IPS DF 6.9 (cell line): ENCODE measurements at regions not wholly inside any gene's neighbourhood (a gene's known extent, or its start where the extent isn't known, plus 50 kb on each side); places are given as distances from the start of the nearest gene placed in this dataset.

Experiments used
- DNase-seq: peaks from one replicate; pipeline ENCODE4 v3.0.0-alpha.2; 2013; ENCODE audit warnings: low read depth, low spot score
- H3K27ac ChIP-seq: one replicate; pipeline ENCODE4 v1.5.1; 2013; ENCODE audit warnings: low read length, control low read depth
- H3K27me3 ChIP-seq: 2 replicates; pipeline ENCODE4 v1.6.1; 2013; ENCODE audit warnings: mild to moderate bottlenecking, low read length; ENCODE audit not compliant: control insufficient read depth, insufficient read depth
- H3K36me3 ChIP-seq: 2 replicates; pipeline ENCODE4 v1.6.1; 2013; ENCODE audit warnings: low read length; ENCODE audit not compliant: control insufficient read depth, insufficient read depth
- H3K4me1 ChIP-seq: 2 replicates; pipeline ENCODE4 v1.6.1; 2013; ENCODE audit warnings: low read length; ENCODE audit not compliant: control insufficient read depth, insufficient read depth
- H3K4me3 ChIP-seq: 2 replicates; pipeline ENCODE4 v1.5.1; 2013; ENCODE audit warnings: mild to moderate bottlenecking, low read length
- H3K9me3 ChIP-seq: 2 replicates; pipeline ENCODE4 v1.6.1; 2013; ENCODE audit warnings: low read length, inconsistent platforms; ENCODE audit not compliant: control insufficient read depth, insufficient read depth
- WGBS: extraction: QIAGEN DNeasy Blood & Tissue Kit; methylation state at CpG from one replicate; pipeline ENCODE4 v1.1.7; 2013; ENCODE audit warnings: mixed read lengths, missing lambda C conversion rate; ENCODE audit not compliant: insufficient read length, insufficient coverage; 5-methylcytosine and 5-hydroxymethylcytosine counted together

- Histone ChIP-seq H3K4me3 (no peak overlapping the region), H3K27ac (no peak overlapping the region), H3K27me3 (no peaks in the 10 kb centered on the region), H3K36me3 (no peaks in the 10 kb centered on the region), H3K9me3 (no peaks in the 10 kb centered on the region), H3K4me1 (peaks cover 1% of the 10 kb centered on the region; the same call in 1 of the 2 replicates)
- WGBS, result no CpG with 5 or more reads among the region's 4 CpGs
- no peak for DNase-seq
These were observed 488.4 kb upstream of the TECRL start for GRCh38 chr4:64897683-64898082.

- Histone ChIP-seq H3K27ac (no peak overlapping the region), H3K27me3 (no peaks in the 10 kb centered on the region), H3K4me3 (no peak overlapping the region), H3K9me3 (no peaks in the 10 kb centered on the region), H3K36me3 (no peaks in the 10 kb centered on the region), H3K4me1 (peaks cover 1% of the 10 kb centered on the region; the same call in 1 of the 2 replicates)
- no peak for DNase-seq
These were observed 485.8 kb upstream of the TECRL start for GRCh38 chr4:64895031-64895430.

GRCh38 chr4:64893205-64893604 lies 484.0 kb upstream of the TECRL start:
- no peak overlapping the region for H3K4me3 ChIP-seq
- peaks cover 1% of the 10 kb centered on the region; the same call in 1 of the 2 replicates for H3K4me1 ChIP-seq
- no peak for DNase-seq
- no CpG with 5 or more reads among the region's 5 CpGs for WGBS
- H3K36me3 ChIP-seq, result no peaks in the 10 kb centered on the region
- H3K9me3 ChIP-seq, result no peaks in the 10 kb centered on the region
- no peaks in the 10 kb centered on the region for H3K27me3 ChIP-seq
- no peak overlapping the region for H3K27ac ChIP-seq

- Histone ChIP-seq H3K27me3 (no peaks in the 10 kb centered on the region), H3K4me3 (no peak overlapping the region), H3K27ac (no peak overlapping the region), H3K36me3 (no peaks in the 10 kb centered on the region), H3K9me3 (no peaks in the 10 kb centered on the region), H3K4me1 (peaks cover 1% of the 10 kb centered on the region; the same call in 1 of the 2 replicates)
- 100% methylated on average over 1 of the region's 5 CpGs for WGBS
- DNase-seq, result no peak
These were observed 480.8 kb upstream of the TECRL start for GRCh38 chr4:64889906-64890610.

GRCh38 chr4:64883087-64883807 lies 474.0 kb upstream of the TECRL start:
- WGBS, result no CpG with 5 or more reads among the region's 5 CpGs
- no peaks in the 10 kb centered on the region for H3K36me3 ChIP-seq
- no peak overlapping the region for H3K27ac ChIP-seq
- no peak for DNase-seq
- H3K4me3 ChIP-seq, result no peak overlapping the region
- H3K9me3 ChIP-seq, result no peaks in the 10 kb centered on the region
- no peaks in the 10 kb centered on the region for H3K4me1 ChIP-seq
- H3K27me3 ChIP-seq, result no peaks in the 10 kb centered on the region

- no CpG with 5 or more reads among the region's 2 CpGs for WGBS
- H3K4me3 ChIP-seq, result no peak overlapping the region
- no peaks in the 10 kb centered on the region for H3K9me3 ChIP-seq
- H3K27me3 ChIP-seq, result no peaks in the 10 kb centered on the region
- H3K27ac ChIP-seq, result no peak overlapping the region
- H3K36me3 ChIP-seq, result no peaks in the 10 kb centered on the region
- no peak for DNase-seq
- no peaks in the 10 kb centered on the region for H3K4me1 ChIP-seq
These were observed 473.2 kb upstream of the TECRL start for GRCh38 chr4:64882311-64883086.

GRCh38 chr4:64880557-64880956 lies 471.3 kb upstream of the TECRL start:
- DNase-seq, result no peak
- Histone ChIP-seq H3K9me3 (no peaks in the 10 kb centered on the region), H3K27ac (no peak overlapping the region), H3K36me3 (no peaks in the 10 kb centered on the region), H3K4me1 (no peaks in the 10 kb centered on the region), H3K27me3 (no peaks in the 10 kb centered on the region), H3K4me3 (no peak overlapping the region)
- whole genome bisulfite sequencing, result no CpG with 5 or more reads among the region's 12 CpGs

- DNase-seq, result no peak
- H3K4me3 ChIP-seq, result no peak overlapping the region
- H3K9me3 ChIP-seq, result no peaks in the 10 kb centered on the region
These were observed 466.8 kb upstream of the TECRL start for GRCh38 chr4:64876021-64876420.

GRCh38 chr4:64870558-64870957 lies 461.3 kb upstream of the TECRL start:
- no CpG with 5 or more reads among the region's 4 CpGs for WGBS
- Histone ChIP-seq H3K27ac (no peak overlapping the region), H3K9me3 (no peaks in the 10 kb centered on the region), H3K36me3 (no peaks in the 10 kb centered on the region), H3K27me3 (no peaks in the 10 kb centered on the region), H3K4me1 (no peaks in the 10 kb centered on the region), H3K4me3 (no peak overlapping the region)
- DNase-seq, result no peak

More at GRCh38 chr4:64876021-64876420, 466.8 kb upstream of the TECRL start:
- H3K4me1 ChIP-seq, result no peaks in the 10 kb centered on the region
- WGBS, result no CpG with 5 or more reads among the region's 3 CpGs
- H3K27me3 ChIP-seq, result no peaks in the 10 kb centered on the region
- H3K36me3 ChIP-seq, result no peaks in the 10 kb centered on the region
- H3K27ac ChIP-seq, result no peak overlapping the region

- no peaks in the 10 kb centered on the region for H3K9me3 ChIP-seq
- WGBS, result no CpG with 5 or more reads among the region's 5 CpGs
- peak; percentile 5 for DNase-seq
These were observed 448.6 kb upstream of the TECRL start for GRCh38 chr4:64857815-64858214.

More at GRCh38 chr4:64857815-64858214, 448.6 kb upstream of the TECRL start:
- Histone ChIP-seq H3K36me3 (no peaks in the 10 kb centered on the region), H3K27me3 (no peaks in the 10 kb centered on the region), H3K4me1 (no peaks in the 10 kb centered on the region), H3K4me3 (no peak overlapping the region), H3K27ac (no peak overlapping the region)
